VCaP (cell line): ENCODE measurements at regions not wholly inside any gene's neighbourhood (a gene's known extent, or its start where the extent isn't known, plus 50 kb on each side); places are given as distances from the start of the nearest gene placed in this dataset.
"Not testable (repeated sequence)": the region's sequence is repeated elsewhere in the genome, so short reads cannot be mapped to it uniquely, and the experiment has no call there.

ENCODE experiments used
- H3K27ac ChIP-seq: fragments of 450-650 bp; 2 replicates; pipeline ENCODE4 v1.5.1; 2017
- TF ChIP-seq, protein P1 (sequence below): fragments of 450-650 bp; conservative IDR thresholded peaks from 2 replicates; pipeline ENCODE4 v1.5.1; 2017; ENCODE audit warnings: mild to moderate bottlenecking, moderate library complexity

DNA sequence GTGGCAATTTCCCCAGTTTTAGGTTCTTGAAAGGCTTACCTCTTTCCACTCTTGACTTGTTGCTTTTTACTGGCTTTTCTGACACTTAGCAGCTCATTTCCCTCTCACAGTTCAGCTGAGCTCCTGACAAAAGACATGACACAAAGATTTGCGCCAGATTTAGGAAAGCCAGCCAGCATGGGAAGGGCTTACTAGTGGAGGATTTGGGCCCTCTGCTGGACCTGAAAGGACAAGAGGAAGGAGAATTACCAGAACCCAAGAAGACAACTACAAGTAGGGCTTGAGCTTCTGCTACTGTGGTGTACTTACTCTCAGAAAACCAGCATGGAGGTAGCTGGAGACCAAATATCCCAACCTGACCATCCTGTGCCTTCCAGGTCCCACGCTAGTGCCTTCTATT, 784.5 kb downstream of the BRINP3 start:
- no peak overlapping the region for H3K27ac ChIP-seq
- TF ChIP-seq, protein P1, sequence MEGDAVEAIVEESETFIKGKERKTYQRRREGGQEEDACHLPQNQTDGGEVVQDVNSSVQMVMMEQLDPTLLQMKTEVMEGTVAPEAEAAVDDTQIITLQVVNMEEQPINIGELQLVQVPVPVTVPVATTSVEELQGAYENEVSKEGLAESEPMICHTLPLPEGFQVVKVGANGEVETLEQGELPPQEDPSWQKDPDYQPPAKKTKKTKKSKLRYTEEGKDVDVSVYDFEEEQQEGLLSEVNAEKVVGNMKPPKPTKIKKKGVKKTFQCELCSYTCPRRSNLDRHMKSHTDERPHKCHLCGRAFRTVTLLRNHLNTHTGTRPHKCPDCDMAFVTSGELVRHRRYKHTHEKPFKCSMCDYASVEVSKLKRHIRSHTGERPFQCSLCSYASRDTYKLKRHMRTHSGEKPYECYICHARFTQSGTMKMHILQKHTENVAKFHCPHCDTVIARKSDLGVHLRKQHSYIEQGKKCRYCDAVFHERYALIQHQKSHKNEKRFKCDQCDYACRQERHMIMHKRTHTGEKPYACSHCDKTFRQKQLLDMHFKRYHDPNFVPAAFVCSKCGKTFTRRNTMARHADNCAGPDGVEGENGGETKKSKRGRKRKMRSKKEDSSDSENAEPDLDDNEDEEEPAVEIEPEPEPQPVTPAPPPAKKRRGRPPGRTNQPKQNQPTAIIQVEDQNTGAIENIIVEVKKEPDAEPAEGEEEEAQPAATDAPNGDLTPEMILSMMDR = peak; percentile 6; the same call in 1 of the 2 replicates

DNA sequence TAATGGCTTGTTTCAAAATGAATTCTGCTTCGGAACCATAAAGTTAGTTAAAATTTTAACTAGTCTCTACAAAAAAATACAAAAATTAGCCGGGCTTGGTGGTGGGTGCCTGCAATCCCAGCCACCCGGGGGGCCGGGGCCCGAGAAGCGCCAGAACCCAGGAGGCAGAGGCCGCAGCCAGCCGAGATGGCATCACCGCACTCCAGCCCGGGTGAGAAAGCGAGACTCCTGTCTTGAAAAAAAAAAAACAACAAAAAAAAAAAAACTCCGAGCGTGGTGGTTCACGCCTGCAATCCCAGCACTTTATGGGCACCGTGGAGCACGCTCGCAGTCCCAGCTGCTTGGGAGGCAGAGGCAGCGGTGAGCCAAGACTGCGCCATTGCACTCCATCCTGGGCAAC, 781.4 kb downstream of the BRINP3 start:
- H3K27ac ChIP-seq = no peak overlapping the region
- TF ChIP-seq, protein P1 = no peak

DNA sequence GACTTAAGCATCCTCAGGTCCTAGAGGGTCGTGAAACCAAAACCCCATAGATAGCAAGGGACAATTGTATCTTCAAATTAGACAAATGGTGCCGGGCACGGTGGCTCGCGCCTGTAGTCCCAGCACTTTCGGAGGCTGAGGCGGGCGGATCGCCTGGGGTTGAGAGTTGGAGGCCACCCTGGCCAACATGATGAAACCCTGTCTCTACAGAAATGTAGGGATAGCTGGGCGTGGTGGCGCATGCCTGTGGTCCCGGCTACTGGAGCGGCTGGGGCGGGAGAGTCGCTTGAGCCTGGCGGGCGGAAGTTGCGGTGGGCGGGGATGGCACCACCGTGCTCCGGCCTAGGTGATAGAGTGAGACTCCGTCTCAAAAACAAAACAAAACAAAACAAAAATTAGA, 780.6 kb downstream of the BRINP3 start:
- TF ChIP-seq, protein P1 = no peak
- H3K27ac ChIP-seq = no peak overlapping the region

DNA sequence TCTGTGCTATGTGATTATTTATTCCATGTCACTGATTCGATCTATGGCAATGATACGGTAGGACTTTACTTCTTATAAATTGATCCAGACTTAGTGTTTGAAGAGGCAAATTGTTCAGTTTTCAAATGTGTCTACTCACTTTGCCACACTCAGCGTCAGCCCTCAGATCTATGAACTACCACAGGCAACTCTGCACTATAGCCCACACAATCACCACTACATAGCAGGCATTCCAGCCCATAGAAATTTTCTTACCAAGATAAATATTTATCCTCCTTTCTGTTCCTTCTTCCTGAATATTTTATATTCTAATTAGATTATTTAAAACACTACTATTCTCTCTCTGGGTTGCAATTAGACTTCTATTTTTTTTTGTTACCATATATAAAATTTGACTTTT, 776.1 kb downstream of the BRINP3 start:
- H3K27ac ChIP-seq = no peak overlapping the region
- TF ChIP-seq, protein P1 = no peak

DNA sequence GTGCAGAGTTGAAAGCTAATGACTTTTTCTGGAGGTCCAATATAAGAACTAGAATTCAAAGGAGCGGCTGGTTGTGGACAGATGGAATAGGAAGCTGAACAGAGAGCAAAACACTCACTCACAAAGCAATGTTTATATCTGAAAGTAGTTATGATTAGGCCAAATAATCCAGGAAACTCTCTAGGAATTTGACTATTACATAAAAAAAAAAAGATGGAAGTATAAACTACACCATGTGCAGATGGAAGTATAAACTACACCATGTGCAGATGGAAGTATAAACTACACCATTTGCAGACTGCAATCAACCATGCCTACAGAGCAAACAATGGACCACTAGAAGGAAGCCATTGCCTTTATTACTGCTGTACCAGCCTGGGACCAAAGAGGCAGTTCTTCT, 771.1 kb downstream of the BRINP3 start:
- H3K27ac ChIP-seq = no peak overlapping the region
- TF ChIP-seq, protein P1 = no peak

DNA sequence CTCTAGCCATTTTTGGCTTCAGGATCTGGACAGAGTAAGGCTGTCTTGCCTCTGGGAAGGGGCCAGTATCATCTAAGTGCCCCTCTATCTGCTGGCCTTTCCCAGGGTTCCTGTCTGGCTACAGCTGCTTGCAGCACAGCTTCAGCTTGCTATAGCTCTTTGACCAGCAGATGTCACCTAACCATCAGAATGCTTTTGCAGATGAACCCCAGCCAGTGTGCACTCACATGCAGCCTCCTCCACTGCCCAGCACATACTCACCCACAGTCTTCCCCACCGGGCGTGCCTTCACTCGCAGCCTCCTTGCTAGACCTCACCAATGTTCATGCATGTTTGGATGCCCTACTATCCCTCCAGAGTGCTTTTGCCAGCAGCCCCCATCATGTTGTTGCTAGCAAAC, 769.0 kb downstream of the BRINP3 start:
- TF ChIP-seq, protein P1 = peak; percentile 68
- H3K27ac ChIP-seq = no peak overlapping the region

DNA sequence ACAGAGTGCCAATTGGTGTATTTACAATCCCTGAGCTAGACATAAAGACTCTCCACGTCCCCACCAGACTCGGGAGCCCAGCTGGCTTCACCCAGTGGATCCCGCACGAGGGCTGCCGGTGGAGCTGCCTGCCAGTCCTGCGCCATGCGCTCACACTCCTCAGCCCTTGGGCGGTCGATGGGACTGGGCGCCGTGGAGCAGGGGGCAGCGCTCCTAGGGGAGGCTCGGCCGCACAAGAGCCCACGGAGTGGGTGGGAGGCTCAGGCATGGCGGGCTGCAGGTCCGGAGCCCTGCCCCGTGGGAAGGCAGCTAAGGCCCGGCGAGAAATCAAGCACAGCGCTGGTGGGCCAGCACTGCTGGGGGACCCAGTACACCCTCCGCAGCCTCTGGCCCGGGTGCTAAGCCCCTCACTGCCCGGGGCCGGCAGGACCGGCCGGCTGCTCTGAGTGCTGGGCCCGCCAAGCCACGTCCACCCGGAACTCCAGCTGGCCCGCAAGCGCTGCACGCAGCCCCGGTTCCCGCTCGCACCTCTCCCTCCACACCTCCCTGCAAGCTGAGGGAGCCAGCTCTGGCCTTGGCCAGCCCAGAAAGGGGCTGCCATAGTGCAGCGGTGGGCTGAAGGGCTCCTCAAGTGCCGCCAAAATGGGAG, 759.4 kb downstream of the BRINP3 start:
- H3K27ac ChIP-seq = not testable (repeated sequence)

DNA sequence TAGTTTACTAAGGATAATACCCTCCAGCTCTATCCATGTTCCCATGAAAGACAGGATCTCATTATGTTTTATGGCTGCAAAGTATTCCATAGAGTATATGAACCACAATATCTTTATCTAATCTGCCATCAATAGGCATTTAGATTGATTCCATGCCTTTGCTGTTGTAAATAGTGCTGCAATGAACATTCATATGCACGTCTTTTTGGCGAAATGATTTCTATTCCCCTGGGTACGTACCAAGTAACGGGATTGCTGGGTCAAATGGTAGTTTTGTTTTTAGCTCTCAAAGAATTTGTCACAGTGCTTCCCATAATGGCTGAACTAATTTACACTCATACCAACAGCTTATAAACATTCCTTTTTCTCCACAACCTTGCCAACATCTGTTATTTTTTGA, 750.9 kb downstream of the BRINP3 start:
- TF ChIP-seq, protein P1 = no peak
- no peak overlapping the region for H3K27ac ChIP-seq
